ENCODE measurements at regions not wholly inside any gene's neighbourhood (a gene's known extent, or its start where the extent isn't known, plus 50 kb on each side); places are given as distances from the start of the nearest gene placed in this dataset.

DNA sequence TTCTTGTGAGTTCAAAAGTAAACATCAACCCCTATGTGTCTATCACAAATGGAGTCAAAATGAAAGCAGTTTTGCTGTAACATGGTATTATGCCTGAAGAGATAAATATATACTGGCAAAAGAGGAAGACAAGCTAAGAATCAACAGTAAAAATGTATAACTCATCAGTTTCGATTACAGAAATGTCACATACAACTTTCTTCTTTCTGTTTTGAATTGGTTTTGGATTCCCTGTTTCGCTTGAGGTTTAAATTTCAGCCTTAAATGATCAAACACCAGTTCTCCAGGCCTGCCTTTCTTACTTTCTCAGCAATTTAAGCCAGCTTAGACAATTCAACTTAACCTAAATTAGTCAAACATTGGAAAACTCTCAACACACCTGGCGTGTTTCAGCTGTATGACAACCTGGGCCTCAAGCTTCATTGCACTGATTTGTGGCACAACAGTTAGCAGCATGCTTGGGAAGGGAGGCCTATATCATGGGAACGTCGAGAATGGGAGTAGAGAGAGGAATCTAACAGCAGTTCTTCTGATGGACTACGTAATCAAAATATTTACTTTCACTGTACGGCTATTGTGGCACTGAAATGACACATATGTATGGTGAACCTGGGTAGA lies 51.9 kb upstream of the MARCKS start:
- DNase-seq (ENCODE audit: low read depth): no peak

- DNase-seq (ENCODE audit: low read depth): no peak
Measured at GRCh38 chr6:113805811-113806495, 51.2 kb upstream of the MARCKS start.

Measured in GM04504 (cell line).